ENCODE measurements at regions not wholly inside any gene's neighbourhood (a gene's known extent, or its start where the extent isn't known, plus 50 kb on each side); places are given as distances from the start of the nearest gene placed in this dataset.

DNA sequence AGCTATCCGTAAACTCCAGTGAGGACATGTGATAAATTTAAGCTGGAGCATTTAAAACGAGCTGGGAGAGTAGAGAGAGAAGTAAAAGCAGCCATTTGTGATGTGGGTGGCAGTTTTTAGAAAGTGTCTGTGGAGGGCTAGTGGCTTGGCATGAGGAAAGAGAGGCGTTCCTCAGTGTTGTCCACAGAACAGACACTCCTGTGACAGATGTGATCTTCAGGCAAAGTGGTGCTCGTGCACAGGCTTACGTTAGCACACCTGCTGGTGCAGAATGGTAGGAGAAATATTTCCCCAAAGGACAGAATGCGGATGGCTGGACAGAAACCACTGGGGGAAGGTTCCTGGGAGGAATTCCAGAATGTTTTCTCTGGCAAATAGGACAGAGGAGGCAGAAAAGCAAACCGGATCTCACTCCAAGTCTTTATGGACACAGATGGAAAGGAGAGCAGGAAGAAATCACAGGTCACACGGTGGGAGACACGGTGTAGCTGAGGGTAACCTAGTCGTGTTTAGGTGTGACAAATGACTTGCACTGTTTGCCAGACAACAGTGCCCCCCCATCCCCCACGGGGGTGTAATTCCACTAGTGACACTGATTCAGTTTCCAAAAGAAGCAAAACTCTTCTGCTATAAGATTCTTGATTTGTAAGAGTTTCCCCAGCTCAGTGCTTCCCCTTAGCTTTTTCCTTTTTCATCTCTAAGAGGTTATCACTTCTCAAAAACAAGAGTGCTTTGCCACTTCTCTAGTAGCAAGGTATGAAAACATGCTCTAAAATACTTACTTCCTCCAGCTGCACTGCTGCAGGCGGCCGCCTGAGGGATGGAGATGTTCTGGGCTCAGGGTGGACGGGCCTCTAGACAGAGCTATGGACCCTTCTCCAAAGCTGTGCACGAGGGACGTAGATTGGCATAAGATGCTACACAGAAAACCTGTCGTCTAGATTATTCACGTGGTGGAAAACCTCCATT, 293.2 kb downstream of the QKI start:
- TF ChIP-seq CSRNP3 (CRISPR knock-in tag; IDR thresholded peaks at IDR 0.05) (no peak), TOX (CRISPR knock-in tag; IDR thresholded peaks at IDR 0.05; ENCODE audit: borderline replicate concordance) (no peak)
- no peak for ATAC-seq

GRCh38 chr6:163706500-163707087, 292.1 kb downstream of the QKI start:
- ATAC-seq: no peak
- TF ChIP-seq, protein P1, sequence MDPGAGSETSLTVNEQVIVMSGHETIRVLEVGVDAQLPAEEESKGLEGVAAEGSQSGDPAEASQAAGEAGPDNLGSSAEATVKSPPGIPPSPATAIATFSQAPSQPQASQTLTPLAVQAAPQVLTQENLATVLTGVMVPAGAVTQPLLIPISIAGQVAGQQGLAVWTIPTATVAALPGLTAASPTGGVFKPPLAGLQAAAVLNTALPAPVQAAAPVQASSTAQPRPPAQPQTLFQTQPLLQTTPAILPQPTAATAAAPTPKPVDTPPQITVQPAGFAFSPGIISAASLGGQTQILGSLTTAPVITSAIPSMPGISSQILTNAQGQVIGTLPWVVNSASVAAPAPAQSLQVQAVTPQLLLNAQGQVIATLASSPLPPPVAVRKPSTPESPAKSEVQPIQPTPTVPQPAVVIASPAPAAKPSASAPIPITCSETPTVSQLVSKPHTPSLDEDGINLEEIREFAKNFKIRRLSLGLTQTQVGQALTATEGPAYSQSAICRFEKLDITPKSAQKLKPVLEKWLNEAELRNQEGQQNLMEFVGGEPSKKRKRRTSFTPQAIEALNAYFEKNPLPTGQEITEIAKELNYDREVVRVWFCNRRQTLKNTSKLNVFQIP (CRISPR knock-in tag; IDR thresholded peaks at IDR 0.05; ENCODE audit: borderline replicate concordance, low read depth): no peak
- TF ChIP-seq TCF4 (CRISPR knock-in tag; IDR thresholded peaks at IDR 0.05; ENCODE audit: borderline replicate concordance) (no peak), BACH2 (CRISPR knock-in tag; IDR thresholded peaks at IDR 0.05; ENCODE audit: borderline replicate concordance) (no peak), CSRNP3 (CRISPR knock-in tag; IDR thresholded peaks at IDR 0.05) (no peak), ESRRG (CRISPR knock-in tag; IDR thresholded peaks at IDR 0.05) (no peak)

GRCh38 chr6:163705923-163706322, 291.4 kb downstream of the QKI start:
- ATAC-seq: no peak

GRCh38 chr6:163702736-163703135, 288.2 kb downstream of the QKI start:
- no peak for ATAC-seq
- TF ChIP-seq, protein P2, sequence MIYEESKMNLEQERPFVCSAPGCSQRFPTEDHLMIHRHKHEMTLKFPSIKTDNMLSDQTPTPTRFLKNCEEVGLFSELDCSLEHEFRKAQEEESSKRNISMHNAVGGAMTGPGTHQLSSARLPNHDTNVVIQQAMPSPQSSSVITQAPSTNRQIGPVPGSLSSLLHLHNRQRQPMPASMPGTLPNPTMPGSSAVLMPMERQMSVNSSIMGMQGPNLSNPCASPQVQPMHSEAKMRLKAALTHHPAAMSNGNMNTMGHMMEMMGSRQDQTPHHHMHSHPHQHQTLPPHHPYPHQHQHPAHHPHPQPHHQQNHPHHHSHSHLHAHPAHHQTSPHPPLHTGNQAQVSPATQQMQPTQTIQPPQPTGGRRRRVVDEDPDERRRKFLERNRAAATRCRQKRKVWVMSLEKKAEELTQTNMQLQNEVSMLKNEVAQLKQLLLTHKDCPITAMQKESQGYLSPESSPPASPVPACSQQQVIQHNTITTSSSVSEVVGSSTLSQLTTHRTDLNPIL (CRISPR knock-in tag; IDR thresholded peaks at IDR 0.05; ENCODE audit: low read depth): no peak
- TF ChIP-seq ZNF8 (CRISPR knock-in tag; IDR thresholded peaks at IDR 0.05) (no peak), ZFP30 (CRISPR knock-in tag; IDR thresholded peaks at IDR 0.05) (no peak), TSHZ2 (CRISPR knock-in tag; IDR thresholded peaks at IDR 0.05) (no peak), ZC3H10 (CRISPR knock-in tag; IDR thresholded peaks at IDR 0.05) (no peak), OSR1 (CRISPR knock-in tag; IDR thresholded peaks at IDR 0.05) (no peak)

More at GRCh38 chr6:163705923-163706322, 291.4 kb downstream of the QKI start:
- TF ChIP-seq GLIS3 (CRISPR knock-in tag; IDR thresholded peaks at IDR 0.05) (no peak), PPARA (CRISPR knock-in tag; IDR thresholded peaks at IDR 0.05; ENCODE audit: borderline replicate concordance) (no peak), BACH2 (CRISPR knock-in tag; IDR thresholded peaks at IDR 0.05; ENCODE audit: borderline replicate concordance) (no peak), CSRNP3 (CRISPR knock-in tag; IDR thresholded peaks at IDR 0.05) (no peak), ZC3H10 (CRISPR knock-in tag; IDR thresholded peaks at IDR 0.05) (no peak), ISL1 (CRISPR knock-in tag; IDR thresholded peaks at IDR 0.05) (no peak), CSDC2 (CRISPR knock-in tag; IDR thresholded peaks at IDR 0.05) (no peak), ZNF565 (CRISPR knock-in tag; conservative IDR thresholded peaks at IDR 0.05; ENCODE audit: low read depth) (no peak), PATZ1 (CRISPR knock-in tag; IDR thresholded peaks at IDR 0.05; ENCODE audit: borderline replicate concordance) (no peak), ZFP3 (CRISPR knock-in tag; IDR thresholded peaks at IDR 0.05) (no peak), ESRRG (CRISPR knock-in tag; IDR thresholded peaks at IDR 0.05) (no peak), TCF4 (CRISPR knock-in tag; IDR thresholded peaks at IDR 0.05; ENCODE audit: borderline replicate concordance) (no peak), ZNF8 (CRISPR knock-in tag; IDR thresholded peaks at IDR 0.05) (no peak), ZNF70 (CRISPR knock-in tag; IDR thresholded peaks at IDR 0.05) (no peak), SNAI2 (CRISPR knock-in tag; IDR thresholded peaks at IDR 0.05) (no peak), TOX (CRISPR knock-in tag; IDR thresholded peaks at IDR 0.05; ENCODE audit: borderline replicate concordance) (no peak), ARNTL (CRISPR knock-in tag; IDR thresholded peaks at IDR 0.05; ENCODE audit: borderline replicate concordance, low read depth) (no peak)

All from SK-N-SH treated with all-trans-retinoic acid at 6 μM for 48 hours (cell line).